NAMALWA (cell line): ENCODE measurements at regions not wholly inside any gene's neighbourhood (a gene's known extent, or its start where the extent isn't known, plus 50 kb on each side); places are given as distances from the start of the nearest gene placed in this dataset.

Experiments used
- DNase-seq: peaks from one replicate; pipeline ENCODE4 v3.0.0-alpha.2; 2015; ENCODE audit warnings: low spot score

DNA sequence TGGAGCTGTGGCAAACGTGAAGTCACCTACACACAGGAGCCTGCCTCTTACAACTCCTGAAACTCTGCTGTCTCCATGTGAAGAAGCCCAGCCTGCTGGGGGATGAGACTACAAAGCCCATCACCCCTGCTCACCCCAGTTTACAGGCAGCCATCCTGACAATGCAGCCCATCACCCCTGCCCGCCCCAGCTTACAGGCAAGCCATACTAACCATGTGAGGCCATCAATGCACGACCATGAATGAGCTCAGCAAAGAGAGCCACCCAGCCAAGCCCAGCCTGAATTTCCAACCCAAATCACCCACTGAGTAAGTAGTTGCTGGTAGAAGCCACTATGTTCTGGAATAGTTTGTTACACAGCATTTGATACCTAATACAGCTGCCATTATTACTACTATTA lies 185.4 kb upstream of the NSMCE3 start:
- DNase-seq: no peak

GRCh38 chr15:29454506-29454905 lies 184.9 kb upstream of the NSMCE3 start:
- DNase-seq: no peak

DNA sequence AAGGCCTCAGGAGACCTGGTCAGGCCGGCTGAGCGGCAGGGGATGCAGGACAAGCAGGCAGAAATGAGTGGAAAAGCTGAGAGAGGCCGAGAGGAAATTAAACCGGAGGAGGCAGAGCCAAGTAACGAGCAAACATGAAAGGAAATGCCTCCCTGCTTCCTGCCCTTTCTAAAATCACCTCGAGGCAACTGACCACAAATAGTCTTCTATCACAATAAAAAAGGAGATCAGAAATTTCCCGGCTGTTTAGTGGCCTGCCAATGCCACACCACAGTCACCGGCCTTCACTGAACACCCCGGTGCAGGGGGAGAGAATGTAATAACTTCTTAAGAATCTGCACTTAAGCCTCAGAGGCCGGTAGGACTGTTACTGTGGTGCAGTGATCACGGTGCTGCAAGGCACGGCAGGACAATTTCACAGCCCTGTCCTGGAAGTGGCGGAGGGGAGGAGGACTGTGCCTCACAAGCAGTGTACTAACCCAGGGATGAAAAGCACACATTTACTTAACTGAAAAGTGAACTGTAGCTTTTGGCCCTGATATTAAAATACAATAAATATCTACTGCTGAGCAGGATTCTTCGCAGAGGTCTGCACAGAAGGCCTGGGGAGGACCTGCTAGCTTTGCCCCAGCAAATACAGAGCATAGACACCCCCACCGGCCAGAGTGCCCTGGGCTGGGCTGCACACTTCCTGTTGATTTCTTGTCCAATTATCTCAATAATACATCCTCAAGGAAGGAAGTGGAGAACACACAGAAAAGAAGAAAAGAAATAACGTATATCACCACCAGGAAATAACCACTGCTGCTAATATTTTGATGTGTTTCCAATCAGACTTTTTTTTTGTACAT lies 183.5 kb upstream of the NSMCE3 start:
- no peak for DNase-seq

DNA sequence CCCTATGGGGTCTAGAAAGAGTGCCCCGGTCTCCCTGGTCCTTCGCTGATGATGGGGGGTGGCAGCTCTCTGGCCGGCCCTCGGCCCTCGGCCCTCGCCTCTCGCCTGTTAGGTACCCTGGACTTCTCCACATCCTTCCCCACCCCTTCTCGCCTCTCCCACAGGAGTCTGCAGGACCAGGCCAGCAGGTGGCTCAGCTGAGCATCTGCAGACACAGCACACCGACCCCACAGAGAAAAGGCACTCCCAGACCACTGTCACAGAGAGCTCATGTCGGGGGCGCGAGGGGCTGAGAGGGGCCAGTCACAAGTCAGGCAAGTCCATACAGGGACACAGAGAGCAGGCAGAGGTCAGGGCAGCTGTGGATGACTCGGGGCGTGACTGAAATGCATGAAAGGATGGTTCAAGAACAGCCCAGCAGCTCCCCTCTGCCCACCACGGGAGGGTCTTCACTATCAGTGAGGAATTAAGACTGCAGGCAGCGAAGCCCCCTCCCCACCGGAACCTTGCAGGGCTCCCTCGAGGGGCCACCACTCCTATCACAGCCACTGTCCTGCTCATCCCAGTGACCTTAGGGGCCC lies 181.7 kb upstream of the NSMCE3 start:
- no peak for DNase-seq

DNA sequence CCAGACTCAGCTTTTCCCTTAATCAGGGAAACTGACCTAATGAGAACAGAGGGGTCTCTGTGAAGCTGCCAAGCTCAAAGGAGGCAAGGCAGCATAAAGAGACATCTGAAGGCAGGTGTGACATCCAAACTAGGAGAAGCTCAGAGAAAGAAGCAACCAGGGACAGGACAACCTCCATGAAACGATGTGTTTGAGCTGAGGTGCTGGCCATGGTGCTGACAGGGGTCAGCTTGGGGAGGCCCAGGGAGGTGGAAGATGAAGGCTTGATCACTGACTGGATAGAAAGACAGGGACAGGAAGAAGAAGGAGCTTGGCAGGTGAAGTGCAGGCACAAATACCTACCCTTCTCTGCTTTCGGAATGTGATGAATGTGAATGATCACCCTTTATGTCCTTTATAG lies 179.5 kb upstream of the NSMCE3 start:
- peak; percentile 5 for DNase-seq

DNA sequence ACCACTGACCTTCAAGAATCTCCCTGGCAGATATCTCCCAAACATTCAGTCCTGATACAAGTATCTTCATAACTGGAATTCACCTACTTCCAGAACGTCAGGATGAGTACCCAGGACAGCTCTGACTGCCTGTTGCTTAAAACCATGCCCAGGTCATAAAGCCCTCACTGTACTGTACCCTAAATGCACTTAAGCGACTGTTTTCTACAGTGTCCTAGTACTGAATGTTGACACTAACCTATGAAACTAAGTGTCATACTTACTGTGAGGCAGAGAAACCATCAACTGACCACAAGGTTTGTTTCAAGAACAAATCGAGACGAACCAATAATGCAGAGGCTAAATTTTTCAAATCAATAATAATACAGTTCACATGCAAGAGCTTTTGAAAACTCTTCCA lies 178.7 kb upstream of the NSMCE3 start:
- no peak for DNase-seq

DNA sequence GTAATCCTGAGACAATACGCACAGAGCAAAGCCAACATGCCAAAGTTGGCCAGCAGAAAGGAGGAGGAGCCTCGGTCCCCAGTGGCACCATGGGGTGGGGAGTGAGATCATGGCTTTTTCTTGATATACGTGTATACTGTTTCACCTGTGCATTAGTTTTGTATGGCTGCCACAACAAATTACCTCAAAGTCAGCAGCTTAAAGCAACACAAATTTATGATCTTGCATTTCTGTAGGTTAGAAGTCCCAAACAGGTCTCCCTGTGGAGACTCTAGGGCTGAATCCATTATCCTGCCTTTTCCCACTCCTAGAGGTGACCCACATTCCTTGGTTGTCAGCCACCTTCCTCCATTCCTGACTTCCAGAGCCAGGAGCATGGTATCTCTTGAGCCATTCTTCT lies 176.9 kb upstream of the NSMCE3 start:
- DNase-seq: no peak

GRCh38 chr15:29442532-29442931 lies 172.9 kb upstream of the NSMCE3 start:
- DNase-seq: no peak

GRCh38 chr15:29440541-29440940 lies 170.9 kb upstream of the NSMCE3 start:
- DNase-seq: no peak

- no peak for DNase-seq
Observed at GRCh38 chr15:29438703-29439055, 169.1 kb upstream of the NSMCE3 start.

DNA sequence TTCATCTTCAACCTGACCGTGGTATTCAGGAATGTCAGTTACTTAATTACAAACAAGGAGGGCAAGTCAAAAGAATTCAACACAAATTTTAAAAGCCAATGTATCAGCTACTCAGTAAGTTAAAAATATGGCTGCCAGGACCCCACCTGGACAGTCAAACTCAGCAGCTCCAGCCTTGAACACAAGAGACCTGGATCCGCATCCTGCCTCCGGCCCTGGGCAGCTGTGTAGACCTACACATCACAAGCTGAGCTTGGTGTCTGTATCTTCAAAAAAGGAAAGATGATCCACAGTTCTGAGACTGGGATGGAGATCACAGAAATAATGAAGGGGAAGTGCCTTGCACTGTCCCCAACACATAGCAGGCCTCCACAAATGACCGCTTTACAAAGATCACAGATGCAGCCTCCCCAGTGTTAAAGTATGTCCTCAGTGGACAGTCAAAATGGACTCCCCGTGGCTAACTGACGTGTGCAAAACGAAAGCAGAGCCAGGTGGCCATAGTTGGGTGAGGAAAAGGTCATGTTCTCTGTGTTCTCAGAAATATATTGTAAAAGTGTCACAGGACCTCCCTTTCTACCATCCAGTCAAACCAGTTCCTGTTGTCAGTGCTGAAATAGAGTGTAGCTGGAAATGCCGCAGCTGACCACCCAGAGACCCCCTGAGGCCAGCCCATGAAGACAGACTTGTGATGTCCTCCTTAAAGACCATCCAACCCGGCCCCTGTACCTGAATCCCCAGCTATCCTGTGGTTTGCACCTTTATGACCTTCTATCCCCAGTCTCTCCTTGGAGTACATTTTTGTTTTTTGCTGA lies 168.5 kb upstream of the NSMCE3 start:
- no peak for DNase-seq

GRCh38 chr15:29435811-29436210 lies 166.2 kb upstream of the NSMCE3 start:
- no peak for DNase-seq

DNA sequence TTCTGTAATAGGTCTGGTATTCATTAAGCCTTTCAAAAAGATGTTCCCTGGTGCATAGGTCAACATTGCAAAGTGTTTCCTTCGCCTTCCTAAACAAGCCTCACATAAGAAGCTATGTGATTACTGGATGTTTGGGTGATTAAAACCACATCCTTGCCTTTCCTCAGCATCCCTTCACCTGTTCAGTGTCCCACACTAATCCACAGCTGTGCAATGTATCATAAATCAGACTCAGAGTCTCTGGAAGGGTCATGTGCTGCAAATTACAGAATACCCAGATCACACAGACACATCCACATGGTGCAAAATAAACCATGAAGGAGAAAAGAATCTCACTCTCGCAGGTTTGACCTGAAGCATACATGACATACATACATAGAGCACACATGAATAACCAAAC lies 164.7 kb upstream of the NSMCE3 start:
- DNase-seq: no peak

DNA sequence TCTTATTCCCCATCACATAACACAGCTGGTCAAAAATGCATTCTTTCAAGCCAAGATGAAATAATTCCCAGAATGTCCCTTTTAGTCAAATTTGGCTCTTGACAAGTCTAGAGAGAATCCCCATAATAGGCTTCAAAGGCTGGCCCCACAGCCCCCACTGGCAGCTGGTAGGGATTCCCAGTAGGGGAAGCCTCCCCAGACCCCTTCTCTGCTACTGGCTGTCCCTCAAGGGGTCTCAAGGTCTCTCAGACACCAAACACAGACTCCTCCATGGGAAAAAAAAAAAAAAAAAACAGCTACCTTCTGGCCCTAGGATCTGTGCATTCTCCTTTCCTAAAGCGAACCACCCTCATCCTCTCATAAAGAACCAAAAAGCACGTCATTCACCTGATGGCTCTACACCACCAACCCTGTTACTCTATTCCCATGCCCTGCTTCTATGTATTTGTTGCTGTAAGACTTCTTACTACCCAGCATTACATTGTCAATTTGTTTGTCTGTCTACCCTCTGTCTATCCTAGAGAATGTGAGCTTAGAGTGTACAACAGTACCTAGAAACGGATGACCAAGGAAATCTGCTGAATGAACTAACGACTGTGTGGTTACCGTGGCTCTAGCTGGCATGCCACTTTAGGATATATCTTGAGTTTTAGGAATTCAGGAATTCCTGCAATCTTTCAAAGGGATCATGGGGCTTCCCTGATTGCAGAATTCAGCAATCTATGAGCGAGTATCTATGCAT lies 164.1 kb upstream of the NSMCE3 start:
- DNase-seq: no peak

DNA sequence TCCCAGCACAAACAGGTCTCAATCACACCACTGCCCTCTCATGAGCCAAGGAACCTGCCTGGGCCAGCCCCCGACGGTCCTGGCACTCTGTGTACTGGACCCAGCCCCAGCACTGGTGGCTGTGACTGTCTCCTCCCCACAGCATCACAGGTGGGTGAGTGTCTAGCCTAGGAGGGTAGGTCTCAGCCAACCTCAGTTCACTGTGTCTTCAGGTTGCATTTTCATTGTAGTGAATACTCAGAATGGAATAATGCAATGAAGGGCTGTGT lies 163.4 kb upstream of the NSMCE3 start:
- no peak for DNase-seq

- DNase-seq: no peak
Observed at GRCh38 chr15:29432191-29433049, 162.8 kb upstream of the NSMCE3 start.

DNA sequence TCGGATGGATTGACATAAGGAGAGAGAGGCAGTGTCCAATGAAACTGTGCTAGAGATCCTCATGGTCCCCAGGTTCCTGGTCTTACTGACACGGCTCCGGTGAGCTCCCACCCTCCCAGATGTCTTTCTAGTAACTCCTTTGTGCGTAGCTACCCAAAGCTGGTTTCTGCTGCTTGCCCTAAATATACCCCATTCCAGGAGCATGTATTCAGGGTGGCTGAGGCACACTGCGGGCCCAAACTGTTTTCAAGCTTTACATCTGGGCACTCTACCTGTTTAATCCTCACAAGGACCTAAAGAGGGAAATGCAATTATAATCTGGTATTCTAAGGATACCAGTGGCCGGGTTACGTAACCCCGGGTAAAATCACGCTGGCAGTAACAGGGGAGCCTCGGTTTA lies 161.2 kb upstream of the NSMCE3 start:
- no peak for DNase-seq

GRCh38 chr15:29430124-29430523 lies 160.5 kb upstream of the NSMCE3 start:
- no peak for DNase-seq

DNA sequence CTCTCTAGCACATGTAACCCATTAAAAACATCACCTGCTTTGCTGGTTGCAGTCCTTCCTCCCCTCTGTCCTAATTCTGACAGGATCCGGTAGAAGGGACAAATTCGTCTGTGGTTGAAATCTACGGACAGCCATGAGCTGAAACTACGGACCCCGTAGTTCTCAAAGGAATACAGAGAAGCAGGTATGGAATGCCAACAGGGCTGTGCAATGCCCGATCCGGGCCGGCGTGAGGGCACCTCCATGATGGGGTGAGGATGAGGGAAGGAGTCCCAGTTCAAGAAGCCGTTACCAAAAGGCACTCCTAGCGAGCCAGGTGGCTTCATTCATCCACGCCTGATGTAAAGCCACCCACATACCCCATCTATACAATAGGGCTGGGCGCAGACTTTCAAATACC lies 160.0 kb upstream of the NSMCE3 start:
- no peak for DNase-seq

DNA sequence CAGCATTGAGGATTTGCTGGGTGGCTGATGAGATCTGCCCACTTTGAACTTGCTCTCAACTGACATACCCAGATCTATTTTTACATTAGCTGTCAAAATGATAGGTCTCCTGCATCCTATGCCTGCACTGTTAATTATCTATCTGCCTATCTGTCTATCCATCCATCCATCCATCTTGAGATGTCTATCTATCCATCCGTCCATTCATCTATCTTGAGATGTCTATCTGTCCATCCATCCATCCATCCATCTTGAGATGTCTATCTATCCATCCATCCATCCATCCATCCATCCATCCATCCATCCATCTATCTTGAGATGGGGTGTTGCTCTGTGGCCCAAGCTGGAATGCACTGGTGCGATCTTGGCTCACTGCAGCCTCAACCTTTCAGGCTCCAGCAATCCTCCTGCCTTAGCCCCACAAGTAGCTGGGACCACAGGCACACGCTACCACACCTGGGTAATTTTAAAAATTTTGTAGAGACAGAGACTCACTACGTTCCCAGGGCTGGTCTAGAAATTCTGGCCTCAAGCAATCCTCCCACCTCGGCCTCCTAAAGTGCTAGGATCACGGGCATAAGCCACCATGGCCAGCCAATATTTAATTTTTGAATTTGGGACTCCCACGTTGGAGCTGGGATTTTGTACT lies 159.4 kb upstream of the NSMCE3 start:
- no peak for DNase-seq

GRCh38 chr15:29425864-29426263 lies 156.2 kb upstream of the NSMCE3 start:
- no peak for DNase-seq
